HEK293 (cell line): ENCODE measurements at regions not wholly inside any gene's neighbourhood (a gene's known extent, or its start where the extent isn't known, plus 50 kb on each side); places are given as distances from the start of the nearest gene placed in this dataset.

ENCODE experiments used
- CTCF ChIA-PET: fragments of 350-600 bp; formaldehyde crosslinking; extraction: SDS; loops from one replicate; lab custom pipeline; 2021; ENCODE audit warnings: antibody characterized with exemption; lab: Yijun Ruan, JAX
- POLR2A ChIA-PET: fragments of 300-600 bp; formaldehyde crosslinking; extraction: SDS; loops from one replicate; lab custom pipeline; 2020; ENCODE audit warnings: antibody characterized with exemption, inconsistent platforms; lab: Yijun Ruan, JAX
- H3K27ac ChIP-seq: fragments of 200-500 bp; sonication (Bioruptor generic); 2 replicates; pipeline ENCODE4 v1.5.1; 2014; ENCODE audit warnings: low read depth, low read length, control low read depth, inconsistent platforms; ENCODE audit errors: extremely low read depth
- H3K36me3 ChIP-seq, 2 experiments: fragments of 200-500 bp in 1 of 2; sonication (Bioruptor generic) in 1 of 2; 1 replicate in 1 of 2; 2 replicates in 1 of 2; pipeline ENCODE4 v1.5.1; 2014 to 2017; ENCODE audit warnings: inconsistent platforms in 2 of 2, low read length in 2 of 2; ENCODE audit not compliant: control insufficient read depth in 2 of 2, insufficient read depth in 1 of 2
- H3K4me1 ChIP-seq: fragments of 200-500 bp; sonication (Bioruptor generic); 2 replicates; pipeline ENCODE4 v1.5.1; 2014; ENCODE audit warnings: mild to moderate bottlenecking, low read length, inconsistent platforms; ENCODE audit not compliant: control insufficient read depth, insufficient read depth
- H3K4me3 ChIP-seq: 2 replicates; pipeline ENCODE4 v1.5.1; 2011; ENCODE audit warnings: low read depth, mild to moderate bottlenecking, control low read depth, low read length, moderate library complexity
- H3K9me3 ChIP-seq: fragments of 200-500 bp; sonication (Bioruptor generic); 2 replicates; pipeline ENCODE4 v1.5.1; 2014; ENCODE audit warnings: low read depth, low read length, inconsistent platforms; ENCODE audit not compliant: control insufficient read depth, insufficient read depth
- CTCF ChIP-seq: fragments of 450-650 bp; formaldehyde crosslinking; IDR thresholded peaks from 2 replicates; pipeline ENCODE4 v1.5.1; 2016; ENCODE audit warnings: missing biosample characterization, missing genetic modification characterization
- KLF8 ChIP-seq: fragments of 450-650 bp; formaldehyde crosslinking; IDR thresholded peaks from 2 replicates; pipeline ENCODE4 v1.5.1; 2016; ENCODE audit warnings: missing biosample characterization, missing genetic modification characterization
- OVOL3 ChIP-seq: fragments of 450-650 bp; formaldehyde crosslinking; IDR thresholded peaks from 2 replicates; pipeline ENCODE4 v1.5.1; 2016; ENCODE audit warnings: missing biosample characterization, missing genetic modification characterization
- PRDM10 ChIP-seq: fragments of 450-650 bp; formaldehyde crosslinking; IDR thresholded peaks from 2 replicates; pipeline ENCODE4 v1.5.1; 2016; ENCODE audit warnings: missing biosample characterization, missing genetic modification characterization
- TRIM28 ChIP-seq: IDR thresholded peaks from 2 replicates; pipeline ENCODE4 v1.6.1; 2011; ENCODE audit warnings: low read length, control low read depth, borderline replicate concordance
- ZFP37 ChIP-seq: fragments of 450-650 bp; formaldehyde crosslinking; IDR thresholded peaks from 2 replicates; pipeline ENCODE4 v1.5.1; 2016; ENCODE audit warnings: missing biosample characterization, missing genetic modification characterization
- ZNF148 ChIP-seq: fragments of 450-650 bp; formaldehyde crosslinking; IDR thresholded peaks from 2 replicates; pipeline ENCODE4 v1.5.0; 2017; ENCODE audit warnings: missing biosample characterization, missing genetic modification characterization, borderline replicate concordance
- ZNF155 ChIP-seq: fragments of 450-650 bp; formaldehyde crosslinking; IDR thresholded peaks from 2 replicates; pipeline ENCODE4 v1.5.1; 2016; ENCODE audit warnings: missing biosample characterization, missing genetic modification characterization
- ZNF292 ChIP-seq: fragments of 450-650 bp; formaldehyde crosslinking; IDR thresholded peaks from 2 replicates; pipeline ENCODE4 v1.5.1; 2016; ENCODE audit warnings: low read depth, missing biosample characterization, missing genetic modification characterization, borderline replicate concordance
- ZNF398 ChIP-seq: fragments of 450-650 bp; formaldehyde crosslinking; IDR thresholded peaks from 2 replicates; pipeline ENCODE4 v1.5.1; 2017; ENCODE audit warnings: missing biosample characterization, missing genetic modification characterization
- ZNF433 ChIP-seq: fragments of 450-650 bp; formaldehyde crosslinking; IDR thresholded peaks from 2 replicates; pipeline ENCODE4 v1.5.1; 2016; ENCODE audit warnings: missing biosample characterization, missing genetic modification characterization, low read depth
- ZNF513 ChIP-seq: fragments of 450-650 bp; IDR thresholded peaks from 2 replicates; pipeline ENCODE4 v1.5.1; 2018; ENCODE audit warnings: missing biosample characterization, missing genetic modification characterization
- ZNF596 ChIP-seq: fragments of 450-650 bp; IDR thresholded peaks from 2 replicates; pipeline ENCODE4 v1.5.0; 2018; ENCODE audit warnings: missing biosample characterization, mild to moderate bottlenecking, missing genetic modification characterization, moderate library complexity
- ZNF600 ChIP-seq: fragments of 450-650 bp; formaldehyde crosslinking; IDR thresholded peaks from 2 replicates; pipeline ENCODE4 v1.5.1; 2016; ENCODE audit warnings: missing biosample characterization, missing genetic modification characterization
- ZNF629 ChIP-seq: fragments of 450-650 bp; formaldehyde crosslinking; IDR thresholded peaks from 2 replicates; pipeline ENCODE4 v1.5.1; 2017; ENCODE audit warnings: missing biosample characterization, missing genetic modification characterization
- ZNF747 ChIP-seq: fragments of 450-650 bp; formaldehyde crosslinking; IDR thresholded peaks from 2 replicates; pipeline ENCODE4 v1.5.1; 2016; ENCODE audit warnings: missing biosample characterization, missing genetic modification characterization
- ZNF76 ChIP-seq: fragments of 450-650 bp; formaldehyde crosslinking; IDR thresholded peaks from 2 replicates; pipeline ENCODE4; 2016; ENCODE audit warnings: low read depth, missing biosample characterization, missing genetic modification characterization, borderline replicate concordance
- ZSCAN23 ChIP-seq: fragments of 450-650 bp; formaldehyde crosslinking; IDR thresholded peaks from 2 replicates; pipeline ENCODE4 v1.5.1; 2016; ENCODE audit warnings: missing biosample characterization, missing genetic modification characterization

GRCh38 chr5:33337637-33337992 lies 103.2 kb upstream of the TARS1 start:
- POLR2A ChIA-PET, result no interaction called here
- Histone ChIP-seq H3K9me3 (no peaks in the 10 kb centered on the region; the same call in 1 of the 2 replicates), H3K4me3 (no peak overlapping the region)
- TF ChIP-seq ZNF148 (no peak), ZNF398 (no peak), ZNF747 (tag by site-specific recombination) (no peak), ZNF433 (no peak), ZNF629 (tag by site-specific recombination) (no peak), ZNF596 (tag by site-specific recombination) (no peak), ZNF155 (tag by site-specific recombination) (no peak), PRDM10 (no peak), ZNF600 (tag by site-specific recombination) (no peak), ZNF513 (tag by site-specific recombination) (no peak), TRIM28 (no peak), ZNF292 (tag by site-specific recombination) (no peak), OVOL3 (tag by site-specific recombination) (no peak)
- TF ChIP-seq, all 188 proteins: peak for 0
- H3K4me1 ChIP-seq, result peaks cover 6% of the 10 kb centered on the region; the same call in 1 of the 2 replicates
- CTCF ChIA-PET, result no interaction called here
- no peak overlapping the region for H3K27ac ChIP-seq
- no peaks in the 10 kb centered on the region for H3K36me3 ChIP-seq

- TF ChIP-seq CTCF (tag by site-specific recombination), result peak; percentile 23; the same call in 1 of the 2 replicates
- TF ChIP-seq ZSCAN23 (tag by site-specific recombination), result no peak
- no peak for TF ChIP-seq ZFP37
- no peak for TF ChIP-seq KLF8 (tag by site-specific recombination)
- TF ChIP-seq ZNF76 (tag by site-specific recombination), result no peak
- peaks cover 6% of the 10 kb centered on the region; the same call in 1 of the 2 replicates for H3K4me1 ChIP-seq
- H3K27ac ChIP-seq, result no peak overlapping the region
- H3K36me3 ChIP-seq, result no peaks in the 10 kb centered on the region
- ChIA-PET POLR2A (no interaction called here), CTCF (interaction anchor here (0.6 kb wide), 1 partner anchor 586 kb away, joined by 3 read pairs; no protein-coding TSS in a partner anchor)
- H3K4me3 ChIP-seq, result no peak overlapping the region
- H3K9me3 ChIP-seq, result no peaks in the 10 kb centered on the region; the same call in 1 of the 2 replicates
These were observed 102.2 kb upstream of the TARS1 start for GRCh38 chr5:33338336-33339110.
